OCI-LY1 (cell line): ENCODE measurements at regions not wholly inside any gene's neighbourhood (a gene's known extent, or its start where the extent isn't known, plus 50 kb on each side); places are given as distances from the start of the nearest gene placed in this dataset.

Source experiments
- H2AFZ ChIP-seq: fragments of 200-600 bp; sonication (generic), shearing (Covaris generic); 2 replicates; pipeline ENCODE4 v1.6.0; 2014; ENCODE audit warnings: antibody characterized with exemption, mild to moderate bottlenecking, low read length
- H3F3A ChIP-seq: fragments of 200-600 bp; sonication (generic), shearing (Covaris generic); 2 replicates; pipeline ENCODE4 v1.6.0; 2014; ENCODE audit warnings: mild to moderate bottlenecking, antibody characterized with exemption, low read length, moderate library complexity; ENCODE audit not compliant: insufficient read depth
- H3K27ac ChIP-seq: fragments of 200-600 bp; sonication (generic); 2 replicates; pipeline ENCODE4 v1.5.1; 2014; ENCODE audit warnings: low read length, mixed run types, mild to moderate bottlenecking, low read depth; ENCODE audit not compliant: poor library complexity, severe bottlenecking
- H3K27me3 ChIP-seq: fragments of 200-600 bp; sonication (generic); 2 replicates; pipeline ENCODE4 v1.6.0; 2014; ENCODE audit warnings: antibody characterized with exemption, mild to moderate bottlenecking, low read length, moderate library complexity; ENCODE audit not compliant: insufficient read depth
- H3K36me3 ChIP-seq: fragments of 200-600 bp; sonication (generic); 2 replicates; pipeline ENCODE4 v1.6.1; 2014; ENCODE audit warnings: mild to moderate bottlenecking, antibody characterized with exemption, low read length, moderate library complexity, mixed read lengths; ENCODE audit not compliant: insufficient read depth
- H3K4me1 ChIP-seq: fragments of 200-600 bp; sonication (generic); 2 replicates; pipeline ENCODE4 v1.5.1; 2014; ENCODE audit warnings: mild to moderate bottlenecking, low read length, moderate library complexity; ENCODE audit not compliant: insufficient read depth, severe bottlenecking
- H3K4me2 ChIP-seq: fragments of 200-600 bp; sonication (generic), shearing (Covaris generic); 2 replicates; pipeline ENCODE4 v1.6.1; 2014; ENCODE audit warnings: low read length
- H3K4me3 ChIP-seq: fragments of 200-600 bp; sonication (generic); 2 replicates; pipeline ENCODE4 v1.5.1; 2014; ENCODE audit warnings: low read length, low read depth, mild to moderate bottlenecking, mixed read lengths; ENCODE audit not compliant: poor library complexity, severe bottlenecking
- H3K79me2 ChIP-seq: fragments of 200-600 bp; shearing (Covaris generic); 2 replicates; pipeline ENCODE4 v1.6.1; 2016; ENCODE audit warnings: mixed run types, low read length, mixed read lengths; ENCODE audit not compliant: insufficient read depth
- H3K9ac ChIP-seq: fragments of 200-600 bp; sonication (generic), shearing (Covaris generic); 2 replicates; pipeline ENCODE4 v1.6.1; 2014; ENCODE audit warnings: mild to moderate bottlenecking, low read length, mixed read lengths
- H3K9me2 ChIP-seq: fragments of 200-600 bp; sonication (generic), shearing (Covaris generic); 2 replicates; pipeline ENCODE4 v1.6.1; 2014; ENCODE audit warnings: low read depth, mild to moderate bottlenecking, low read length, mixed read lengths
- H3K9me3 ChIP-seq: fragments of 200-600 bp; shearing (Covaris generic); 2 replicates; pipeline ENCODE4 v1.6.1; 2014; ENCODE audit warnings: low read length, mixed read lengths
- H4K20me1 ChIP-seq: fragments of 200-600 bp; sonication (generic), shearing (Covaris generic); 2 replicates; pipeline ENCODE4 v1.6.0; 2016; ENCODE audit warnings: mild to moderate bottlenecking, low read length; ENCODE audit not compliant: insufficient read depth
- EZH2 ChIP-seq: fragments of 200-600 bp; sonication (generic), shearing (Covaris generic); IDR thresholded peaks from 2 replicates; pipeline ENCODE4 v1.8.0; 2017; ENCODE audit warnings: borderline replicate concordance, mixed run types, mild to moderate bottlenecking, antibody characterized with exemption, low read length, moderate library complexity, mixed read lengths
- TF ChIP-seq, protein P1 (sequence below): fragments of 200-600 bp; sonication (generic), shearing (Covaris generic); IDR thresholded peaks from 2 replicates; pipeline ENCODE4 v1.5.1; 2017; ENCODE audit warnings: mild to moderate bottlenecking, antibody characterized with exemption, low read length, moderate library complexity, mixed read lengths

DNA sequence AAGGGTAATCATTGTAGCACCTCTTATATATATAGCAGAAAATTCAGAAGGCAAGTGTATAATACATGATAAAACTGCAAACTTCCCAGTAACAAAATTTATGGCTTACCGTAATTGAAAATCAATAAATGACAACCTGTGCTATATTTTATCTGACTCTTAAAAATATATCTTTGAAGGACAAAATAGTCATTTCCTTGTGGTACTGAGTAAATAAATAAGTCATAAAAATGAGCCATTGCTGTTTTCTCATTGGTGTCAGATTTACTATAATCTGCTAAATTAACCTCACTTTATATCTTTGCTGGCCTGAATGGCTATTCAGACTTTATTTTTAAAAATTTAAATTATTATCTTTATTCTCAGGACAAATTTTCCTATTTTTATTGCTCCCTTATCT lies 1319.1 kb upstream of the SPRY2 start:
- no peaks in the 10 kb centered on the region for H3K9me3 ChIP-seq
- H3F3A ChIP-seq = no peaks in the 10 kb centered on the region
- H3K27me3 ChIP-seq = no peaks in the 10 kb centered on the region
- no peaks in the 10 kb centered on the region for H3K9me2 ChIP-seq
- no peak overlapping the region for H3K4me3 ChIP-seq
- no peaks in the 10 kb centered on the region for H4K20me1 ChIP-seq
- H3K4me1 ChIP-seq = no peaks in the 10 kb centered on the region
- H3K4me2 ChIP-seq = no peak overlapping the region
- H3K9ac ChIP-seq = no peak overlapping the region
- TF ChIP-seq, protein P1, sequence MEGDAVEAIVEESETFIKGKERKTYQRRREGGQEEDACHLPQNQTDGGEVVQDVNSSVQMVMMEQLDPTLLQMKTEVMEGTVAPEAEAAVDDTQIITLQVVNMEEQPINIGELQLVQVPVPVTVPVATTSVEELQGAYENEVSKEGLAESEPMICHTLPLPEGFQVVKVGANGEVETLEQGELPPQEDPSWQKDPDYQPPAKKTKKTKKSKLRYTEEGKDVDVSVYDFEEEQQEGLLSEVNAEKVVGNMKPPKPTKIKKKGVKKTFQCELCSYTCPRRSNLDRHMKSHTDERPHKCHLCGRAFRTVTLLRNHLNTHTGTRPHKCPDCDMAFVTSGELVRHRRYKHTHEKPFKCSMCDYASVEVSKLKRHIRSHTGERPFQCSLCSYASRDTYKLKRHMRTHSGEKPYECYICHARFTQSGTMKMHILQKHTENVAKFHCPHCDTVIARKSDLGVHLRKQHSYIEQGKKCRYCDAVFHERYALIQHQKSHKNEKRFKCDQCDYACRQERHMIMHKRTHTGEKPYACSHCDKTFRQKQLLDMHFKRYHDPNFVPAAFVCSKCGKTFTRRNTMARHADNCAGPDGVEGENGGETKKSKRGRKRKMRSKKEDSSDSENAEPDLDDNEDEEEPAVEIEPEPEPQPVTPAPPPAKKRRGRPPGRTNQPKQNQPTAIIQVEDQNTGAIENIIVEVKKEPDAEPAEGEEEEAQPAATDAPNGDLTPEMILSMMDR = no peak
- no peak for TF ChIP-seq EZH2
- no peak overlapping the region for H3K27ac ChIP-seq
- no peak overlapping the region for H2AFZ ChIP-seq
- no peaks in the 10 kb centered on the region for H3K36me3 ChIP-seq
- H3K79me2 ChIP-seq = no peaks in the 10 kb centered on the region

DNA sequence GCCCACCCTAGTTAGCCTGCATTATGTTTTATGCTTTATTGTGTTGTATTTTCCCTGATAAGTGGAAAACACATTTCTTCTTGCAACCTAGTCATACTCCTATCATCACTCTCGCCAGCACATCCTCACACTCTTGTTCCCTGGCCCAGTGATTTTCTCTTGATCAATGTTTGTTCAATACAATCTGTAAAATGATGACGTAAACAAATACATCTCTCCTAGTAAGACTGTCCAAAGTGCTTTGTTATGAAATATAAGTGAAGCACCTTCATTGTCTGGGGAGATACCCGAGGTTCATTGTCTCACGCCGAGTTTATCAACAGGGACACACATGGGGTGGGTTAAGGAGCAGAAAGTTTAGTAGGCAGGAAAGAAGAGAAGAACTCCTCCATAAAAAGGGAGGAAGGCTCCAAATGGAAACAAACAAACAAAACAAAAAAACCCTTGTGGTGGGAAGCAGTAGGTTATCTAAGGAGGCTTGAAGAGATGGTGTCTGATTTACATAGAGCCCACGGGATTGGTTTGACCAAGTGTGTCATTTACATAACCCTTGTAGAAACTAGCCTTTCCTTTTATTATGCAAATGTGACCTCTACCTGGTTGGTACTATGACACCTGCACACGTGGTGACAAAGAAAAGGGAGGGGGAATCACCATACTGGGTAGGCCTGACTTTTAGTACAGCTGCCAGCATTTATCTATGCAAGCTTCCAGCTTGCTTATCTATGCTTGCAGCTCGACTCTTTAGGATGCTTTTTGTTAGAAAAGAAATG lies 1317.9 kb upstream of the SPRY2 start:
- no peaks in the 10 kb centered on the region for H3K9me2 ChIP-seq
- H3K9ac ChIP-seq = no peak overlapping the region
- no peak overlapping the region for H3K4me3 ChIP-seq
- H3K27ac ChIP-seq = no peak overlapping the region
- no peaks in the 10 kb centered on the region for H3K79me2 ChIP-seq
- H3K4me2 ChIP-seq = no peak overlapping the region
- no peaks in the 10 kb centered on the region for H3K9me3 ChIP-seq
- no peaks in the 10 kb centered on the region for H4K20me1 ChIP-seq
- H3K36me3 ChIP-seq = no peaks in the 10 kb centered on the region
- H3F3A ChIP-seq = no peaks in the 10 kb centered on the region
- no peaks in the 10 kb centered on the region for H3K27me3 ChIP-seq
- TF ChIP-seq, protein P1 = no peak
- no peak for TF ChIP-seq EZH2
- H3K4me1 ChIP-seq = no peaks in the 10 kb centered on the region
- H2AFZ ChIP-seq = no peak overlapping the region

DNA sequence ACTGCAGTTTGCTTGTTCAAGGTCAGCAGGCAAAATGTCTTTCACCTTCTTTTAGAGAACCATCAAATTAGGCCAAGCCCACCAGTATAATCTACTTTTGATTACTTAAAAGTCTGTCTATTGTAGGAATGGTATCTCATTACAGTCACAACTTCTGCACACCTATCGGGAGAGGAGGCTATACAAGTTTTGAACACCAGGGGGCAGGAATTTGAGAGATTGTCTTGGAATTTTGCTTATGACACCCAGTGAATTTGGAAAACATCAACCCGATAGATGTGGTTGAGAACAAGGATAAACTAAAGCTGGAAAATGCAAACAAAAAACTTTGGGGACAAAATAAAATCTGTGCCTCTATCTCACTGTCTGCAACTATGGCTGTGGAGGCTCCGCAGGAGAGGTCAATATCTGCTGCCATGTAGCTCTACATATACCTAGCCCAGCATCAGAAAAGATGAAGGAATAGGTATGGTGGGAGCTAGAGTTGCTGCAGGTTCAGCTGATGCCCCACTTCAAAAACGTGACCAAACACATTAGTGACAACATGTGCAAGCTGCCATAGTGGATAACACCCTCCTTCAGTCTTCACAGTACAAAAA lies 1299.2 kb upstream of the SPRY2 start:
- H3F3A ChIP-seq = no peaks in the 10 kb centered on the region
- H3K27ac ChIP-seq = no peak overlapping the region
- no peaks in the 10 kb centered on the region for H3K27me3 ChIP-seq
- no peak overlapping the region for H3K4me3 ChIP-seq
- no peaks in the 10 kb centered on the region for H3K36me3 ChIP-seq
- no peaks in the 10 kb centered on the region for H3K9me2 ChIP-seq
- H4K20me1 ChIP-seq = no peaks in the 10 kb centered on the region
- H3K79me2 ChIP-seq = no peaks in the 10 kb centered on the region
- TF ChIP-seq, protein P1 = peak; percentile 91
- no peak for TF ChIP-seq EZH2
- no peaks in the 10 kb centered on the region for H3K9me3 ChIP-seq
- H3K4me1 ChIP-seq = no peaks in the 10 kb centered on the region
- H3K9ac ChIP-seq = no peak overlapping the region
- H2AFZ ChIP-seq = no peak overlapping the region
- H3K4me2 ChIP-seq = no peak overlapping the region
